Kidney (tissue), 13 donors: ENCODE measurements at regions not wholly inside any gene's neighbourhood (a gene's known extent, or its start where the extent isn't known, plus 50 kb on each side); places are given as distances from the start of the nearest gene placed in this dataset.

ENCODE experiments used
- DNase-seq, 5 donors: peaks; one replicate each; pipeline ENCODE4 v3.0.0-alpha.2; 2013 to 2020
- FAIRE-seq: peaks from 2 replicates; lab custom pipeline; 2012; peaks lifted over from hg19 to GRCh38; lab: Jason Lieb, UNC
- H3K27ac ChIP-seq, 2 donors: one replicate each; pipeline ENCODE4 v1.7.0; 2013; ENCODE audit warnings: low read depth in 2 of 2, low read length in 2 of 2, inconsistent platforms in 1 of 2
- H3K27me3 ChIP-seq: one replicate; pipeline ENCODE4 v1.7.1; 2013; ENCODE audit warnings: low read length, inconsistent platforms; ENCODE audit not compliant: control insufficient read depth, insufficient read depth
- H3K36me3 ChIP-seq, 3 donors: one replicate each; pipeline versions ENCODE4 v1.7.0 to v1.7.1; 2013; ENCODE audit warnings: low read length in 3 of 3, control low read depth in 1 of 3, inconsistent platforms in 1 of 3; ENCODE audit not compliant: insufficient read depth in 3 of 3, control insufficient read depth in 2 of 3
- H3K4me1 ChIP-seq, 3 donors: one replicate each; pipeline versions ENCODE4 v1.7.0 to v1.7.1; 2013; ENCODE audit warnings: low read length in 3 of 3, inconsistent platforms in 1 of 3, low read depth in 1 of 3; ENCODE audit not compliant: control insufficient read depth in 2 of 3, insufficient read depth in 2 of 3
- H3K4me3 ChIP-seq, 3 donors: one replicate each; pipeline versions ENCODE4 v1.7.0 to v1.8.1; 2013; ENCODE audit warnings: low read length in 3 of 3, control low read depth in 1 of 3, inconsistent platforms in 1 of 3
- H3K9ac ChIP-seq, 3 donors: one replicate each; pipeline versions ENCODE4 v1.7.0 to v1.7.1; 2013; ENCODE audit warnings: low read length in 3 of 3, control low read depth in 1 of 3, inconsistent platforms in 1 of 3
- H3K9me3 ChIP-seq, 3 donors: one replicate each; pipeline versions ENCODE4 v1.7.0 to v1.7.1; 2013; ENCODE audit warnings: low read length in 3 of 3, control low read depth in 1 of 3, inconsistent platforms in 1 of 3; ENCODE audit not compliant: control insufficient read depth in 2 of 3, insufficient read depth in 1 of 3
- CTCF ChIP-seq: IDR thresholded peaks from 3 replicates; pipeline ENCODE4 v1.5.1; 2012; ENCODE audit warnings: mild to moderate bottlenecking, moderate library complexity, borderline replicate concordance; ENCODE audit not compliant: insufficient read depth; ENCODE audit errors: extremely low read depth
- intact Hi-C: fragments of 100-400 bp; cut with DNase I; formaldehyde crosslinking; loops from one replicate; pipeline ENCODE4 v1.11.1; 2022
- donor health status: control.
- donor health status: control.
- donor health status: control.
- donor health status: control.
- donor health status: control.
- donor health status: DM: yes; HTN: yes; CAD: no.
- donor health status: Normal renal cell carcinoma (clear cell type).

- DNase-seq: no peak
- no peak for TF ChIP-seq CTCF
- no peak for FAIRE-seq
- Histone ChIP-seq H3K27ac (no peak overlapping the region), H3K9ac (no peak overlapping the region), H3K36me3 (no peaks in the 10 kb centered on the region), H3K4me3 (no peak overlapping the region), H3K4me1 (no peaks in the 10 kb centered on the region), H3K9me3 (no peaks in the 10 kb centered on the region), H3K27me3 (no peaks in the 10 kb centered on the region)
- intact Hi-C loops: no loop called here
Measured at GRCh38 chr13:38159710-38160109, 189.9 kb upstream of the UFM1 start.

- Histone ChIP-seq H3K9me3 (peaks cover 0 to 3% (median 0%) of the 10 kb centered on the region in 3 donors), H3K36me3 (no peaks in the 10 kb centered on the region), H3K27ac (no peak overlapping the region), H3K4me3 (no peak overlapping the region), H3K4me1 (no peaks in the 10 kb centered on the region), H3K27me3 (no peaks in the 10 kb centered on the region), H3K9ac (no peak overlapping the region)
- intact Hi-C loops: no loop called here
- no peak for TF ChIP-seq CTCF
- FAIRE-seq (no peak), DNase-seq (no peak)
Measured at GRCh38 chr13:38147050-38147449, 202.6 kb upstream of the UFM1 start.

- no peaks in the 10 kb centered on the region for H3K36me3 ChIP-seq
- no peak overlapping the region for H3K9ac ChIP-seq
- H3K27me3 ChIP-seq: no peaks in the 10 kb centered on the region
- FAIRE-seq (no peak), DNase-seq (no peak)
- H3K4me1 ChIP-seq: no peaks in the 10 kb centered on the region
- no peak overlapping the region for H3K4me3 ChIP-seq
- H3K9me3 ChIP-seq: no peaks in the 10 kb centered on the region
- intact Hi-C loops: no loop called here
- no peak for TF ChIP-seq CTCF
- no peak overlapping the region for H3K27ac ChIP-seq
Measured at GRCh38 chr13:38141792-38142191, 207.9 kb upstream of the UFM1 start.

GRCh38 chr13:38135592-38135991 is 214.1 kb upstream of the UFM1 start:
- intact Hi-C loops: no loop called here
- H3K4me3 ChIP-seq: no peak overlapping the region
- FAIRE-seq: no peak
- no peaks in the 10 kb centered on the region for H3K4me1 ChIP-seq
- no peak overlapping the region for H3K9ac ChIP-seq
- no peaks in the 10 kb centered on the region for H3K36me3 ChIP-seq
- H3K9me3 ChIP-seq: no peaks in the 10 kb centered on the region
- TF ChIP-seq CTCF: no peak
- no peak for DNase-seq
- no peaks in the 10 kb centered on the region for H3K27me3 ChIP-seq
- H3K27ac ChIP-seq: no peak overlapping the region
